SK-N-MC (cell line): ENCODE measurements at regions not wholly inside any gene's neighbourhood (a gene's known extent, or its start where the extent isn't known, plus 50 kb on each side); places are given as distances from the start of the nearest gene placed in this dataset.

ENCODE experiments used
- EZH2 ChIP-seq: fragments of 200-600 bp; sonication (generic); IDR thresholded peaks from one replicate; pipeline ENCODE4 v1.6.1; 2017; ENCODE audit warnings: antibody characterized with exemption
- POLR2AphosphoS5 ChIP-seq: IDR thresholded peaks from 2 replicates; pipeline ENCODE4 v1.6.1; 2012; ENCODE audit warnings: mild to moderate bottlenecking, low read depth, low read length, borderline replicate concordance

- no peak for TF ChIP-seq POLR2AphosphoS5
- no peak for TF ChIP-seq EZH2
Measured at GRCh38 chr5:82549263-82549662, 271.1 kb upstream of the RPS23 start.
